Heart left ventricle (tissue), 16 donors: ENCODE measurements at regions not wholly inside any gene's neighbourhood (a gene's known extent, or its start where the extent isn't known, plus 50 kb on each side); places are given as distances from the start of the nearest gene placed in this dataset.

Experiments
- ATAC-seq, 4 donors: fragments of 200-7000 bp; cut with Tn5 transposase; one replicate each; pipeline ENCODE4 v1.9.1; 2020 to 2022; ENCODE audit warnings: moderate library complexity in 4 of 4, mild to moderate bottlenecking in 3 of 4, moderate number of reproducible peaks in 1 of 4
- DNase-seq, 5 donors: peaks; one replicate each; pipeline ENCODE4 v3.0.0-alpha.2; 2020
- H3K27ac ChIP-seq, 12 donors: fragments of 200-600 bp; sonication (generic) in 4 of 12; one replicate each; pipeline versions ENCODE4 v1.5.0 to v1.8.0; 2016 to 2022; ENCODE audit warnings: mild to moderate bottlenecking in 2 of 12
- H3K27me3 ChIP-seq, 9 donors: fragments of 200-600 bp; sonication (generic) in 2 of 9; one replicate each; pipeline versions ENCODE4 v1.5.1 to v1.8.0; 2016 to 2022; ENCODE audit warnings: mild to moderate bottlenecking in 3 of 9
- H3K36me3 ChIP-seq, 9 donors: fragments of 200-600 bp; sonication (generic) in 2 of 9; one replicate each; pipeline versions ENCODE4 v1.5.0 to v1.8.0; 2018 to 2022; ENCODE audit warnings: mild to moderate bottlenecking in 2 of 9
- H3K4me1 ChIP-seq, 12 donors: fragments of 200-600 bp; sonication (generic) in 4 of 12; one replicate each; pipeline versions ENCODE4 v1.5.0 to v1.8.0; 2016 to 2022; ENCODE audit warnings: mild to moderate bottlenecking in 3 of 12
- H3K4me3 ChIP-seq, 12 donors: fragments of 200-600 bp; sonication (generic) in 4 of 12; one replicate each; pipeline versions ENCODE4 v1.5.0 to v1.8.0; 2017 to 2022; ENCODE audit warnings: mild to moderate bottlenecking in 9 of 12, moderate library complexity in 4 of 12
- H3K9me3 ChIP-seq, 12 donors: fragments of 200-600 bp; sonication (generic) in 4 of 12; one replicate each; pipeline versions ENCODE4 v1.5.0 to v1.8.0; 2016 to 2022; ENCODE audit warnings: mild to moderate bottlenecking in 1 of 12
- POLR2A ChIP-seq, 2 donors: fragments of 450-650 bp; IDR thresholded peaks; one replicate each; pipeline ENCODE4 v1.6.1; 2017; ENCODE audit warnings: antibody characterized with exemption in 2 of 2, mild to moderate bottlenecking in 2 of 2, moderate library complexity in 2 of 2
- WGBS, 4 donors: extraction: QIAGEN DNeasy Blood & Tissue Kit in 2 of 4; methylation state at CpG; one replicate each; pipeline versions ENCODE4 v1.1.5 to v1.1.7; 2013 to 2018; 5-methylcytosine and 5-hydroxymethylcytosine counted together
- intact Hi-C, 10 donors: fragments of 100-400 bp; cut with DNase I; formaldehyde crosslinking; loops; one replicate each; pipeline versions ENCODE4 v1.11.1 to v1.14.2; 2022
- TF ChIP-seq, protein P1 (sequence below), 12 donors: fragments of 200-600 bp; sonication (generic) in 4 of 12; IDR thresholded peaks; one replicate each; pipeline versions ENCODE4 v1.5.0 to v1.8.0; 2018 to 2022; ENCODE audit warnings: antibody characterized with exemption in 12 of 12, mild to moderate bottlenecking in 5 of 12
- donor health status: ischemic (EF 13 %, LVEDD 7.1; RV severe dilation, severe dysfunction).
- donor health status: healthy with polysubstance abuse.
- donor health status: DM: no; HTN: yes; CAD: no.
- donor health status: DM: no; HTN: no; CAD: no.
- donor health status: ischemic (EF 25% LVEDD 6.9; RV normal size, moderate dysfunction).
- donor health status: ischemic (EF 25% LVEDD 5.7; RV mildly dilated, moderate dysfunction).
- donor health status: healthy.
- donor health status: DM: yes; HTN: yes; CAD: no.
- donor health status: ischemic (EF 35%, LVEDD 5.7; RV mildly dilated, moderate dysfunction).
- donor health status: nonischemic (EF 11% LVEDD 7.7; RV severe dilation, severe dysfunction).
- donor health status: DM: yes; HTN: yes; CAD: no.
- donor health status: PGD.
- donor health status: ischemic (EF 29% LVEDD 5.4; RV normal size, mild dysfunction).
- donor health status: nonischemic (EF 23%, LVEDD 6.1; RV moderate dilation, normal function).

DNA sequence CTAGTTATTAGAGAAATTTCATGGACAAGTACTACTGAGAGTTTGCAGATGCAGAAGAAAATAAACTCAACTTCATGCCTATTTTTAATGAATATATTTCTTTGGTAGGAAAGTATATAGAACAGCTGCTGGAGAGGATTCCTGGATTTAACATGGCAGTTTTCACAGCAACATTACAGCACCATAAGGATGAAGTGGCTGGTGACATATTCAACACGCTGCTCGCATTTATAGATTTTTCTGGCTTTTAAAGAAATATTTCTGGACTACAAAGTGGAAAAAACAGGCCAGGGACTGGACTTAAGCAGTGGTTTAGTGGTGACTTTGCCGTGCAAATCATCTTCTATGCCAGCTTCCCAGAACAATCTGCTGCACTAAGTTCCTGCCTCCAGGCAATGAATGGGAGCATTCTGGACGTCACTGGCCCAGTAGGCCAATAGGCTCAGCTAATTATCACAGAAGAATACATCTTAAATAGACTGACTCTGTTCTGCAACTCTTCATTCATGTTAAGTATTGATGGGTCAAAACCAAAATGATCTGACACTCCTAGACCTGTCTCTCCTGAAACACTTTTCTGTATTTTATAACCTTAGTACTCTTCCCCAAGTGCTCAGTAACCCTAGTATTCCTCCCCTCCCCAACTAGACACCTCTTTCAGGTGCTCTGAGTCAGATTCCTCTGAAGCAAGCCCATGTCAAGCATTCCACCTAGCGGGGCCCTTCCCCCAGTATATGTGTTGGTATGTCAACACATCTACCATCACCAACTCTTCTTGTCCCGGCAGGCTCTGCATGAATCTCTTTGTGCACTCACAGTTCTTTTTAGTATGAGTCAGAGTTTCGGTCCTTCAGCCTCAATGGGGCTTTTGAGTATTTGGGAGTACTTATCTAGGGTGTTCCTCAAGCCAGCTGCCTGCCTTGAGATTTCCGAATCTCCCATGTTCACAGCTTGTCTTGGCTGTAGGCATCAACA, 625.5 kb downstream of the CHSY3 start:
- no peaks in the 10 kb centered on the region for H3K27me3 ChIP-seq
- 67 to 77% (median 71%) methylated on average over 8 of the region's 8 CpGs for whole genome bisulfite sequencing, 4 donors
- H3K4me1 ChIP-seq: no peaks in the 10 kb centered on the region
- no peak overlapping the region for H3K27ac ChIP-seq
- TF ChIP-seq POLR2A (IDR thresholded peaks at IDR 0.05): no peak
- TF ChIP-seq, protein P1, sequence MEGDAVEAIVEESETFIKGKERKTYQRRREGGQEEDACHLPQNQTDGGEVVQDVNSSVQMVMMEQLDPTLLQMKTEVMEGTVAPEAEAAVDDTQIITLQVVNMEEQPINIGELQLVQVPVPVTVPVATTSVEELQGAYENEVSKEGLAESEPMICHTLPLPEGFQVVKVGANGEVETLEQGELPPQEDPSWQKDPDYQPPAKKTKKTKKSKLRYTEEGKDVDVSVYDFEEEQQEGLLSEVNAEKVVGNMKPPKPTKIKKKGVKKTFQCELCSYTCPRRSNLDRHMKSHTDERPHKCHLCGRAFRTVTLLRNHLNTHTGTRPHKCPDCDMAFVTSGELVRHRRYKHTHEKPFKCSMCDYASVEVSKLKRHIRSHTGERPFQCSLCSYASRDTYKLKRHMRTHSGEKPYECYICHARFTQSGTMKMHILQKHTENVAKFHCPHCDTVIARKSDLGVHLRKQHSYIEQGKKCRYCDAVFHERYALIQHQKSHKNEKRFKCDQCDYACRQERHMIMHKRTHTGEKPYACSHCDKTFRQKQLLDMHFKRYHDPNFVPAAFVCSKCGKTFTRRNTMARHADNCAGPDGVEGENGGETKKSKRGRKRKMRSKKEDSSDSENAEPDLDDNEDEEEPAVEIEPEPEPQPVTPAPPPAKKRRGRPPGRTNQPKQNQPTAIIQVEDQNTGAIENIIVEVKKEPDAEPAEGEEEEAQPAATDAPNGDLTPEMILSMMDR (IDR thresholded peaks at IDR 0.05): no peak
- no peaks in the 10 kb centered on the region for H3K9me3 ChIP-seq
- intact Hi-C loops: no loop called here
- DNase-seq: no peak
- H3K36me3 ChIP-seq: no peaks in the 10 kb centered on the region
- no peak for ATAC-seq
- no peak overlapping the region for H3K4me3 ChIP-seq

DNA sequence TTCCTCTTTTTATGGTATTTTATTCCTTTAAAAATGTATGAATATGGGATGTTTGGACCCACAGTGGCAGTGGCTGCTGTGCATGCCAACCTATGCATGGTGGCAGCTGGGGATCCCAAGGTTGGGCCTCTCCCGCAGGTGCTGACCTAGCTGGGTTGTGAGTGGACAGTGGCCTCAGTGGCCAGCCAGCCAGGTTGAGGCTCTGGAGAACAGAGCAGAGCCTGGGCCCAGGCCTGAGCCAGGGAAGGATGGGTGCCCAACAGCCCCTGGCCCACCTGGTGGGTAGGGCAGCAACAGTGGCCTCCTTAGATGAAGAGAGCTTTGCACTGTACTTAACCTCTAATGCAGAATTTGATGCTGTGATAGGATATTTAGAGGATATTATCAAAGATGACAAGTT, 624.8 kb downstream of the CHSY3 start:
- TF ChIP-seq, protein P1 (IDR thresholded peaks at IDR 0.05): no peak
- no peak for TF ChIP-seq POLR2A (IDR thresholded peaks at IDR 0.05)
- no peak for DNase-seq
- WGBS, 4 donors: 87 to 100% (median 96%) methylated on average over 1 of the region's 1 CpG
- Histone ChIP-seq H3K4me3 (no peak overlapping the region), H3K27me3 (no peaks in the 10 kb centered on the region), H3K36me3 (no peaks in the 10 kb centered on the region), H3K27ac (no peak overlapping the region), H3K4me1 (no peaks in the 10 kb centered on the region), H3K9me3 (no peaks in the 10 kb centered on the region)
- ATAC-seq: no peak
- intact Hi-C loops: no loop called here

DNA sequence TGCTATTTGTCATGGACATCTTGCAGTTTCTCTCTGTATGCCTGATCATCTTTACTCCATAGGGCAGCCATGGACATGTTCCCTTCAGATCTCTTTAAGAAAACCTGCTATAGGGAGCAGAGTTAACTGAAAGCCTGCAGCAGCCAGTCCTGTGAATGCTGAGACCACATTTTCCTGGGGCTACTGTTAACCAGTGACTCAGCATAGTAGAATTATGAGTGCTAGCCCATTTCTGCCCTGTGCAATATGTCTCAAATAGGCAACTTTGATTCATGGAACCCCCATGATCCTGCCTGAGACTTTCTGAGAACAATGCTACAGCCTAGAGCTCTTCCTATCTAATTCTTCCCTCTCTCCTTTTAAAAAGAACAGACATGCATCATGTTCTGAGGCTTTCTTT, 624.2 kb downstream of the CHSY3 start:
- TF ChIP-seq, protein P1 (IDR thresholded peaks at IDR 0.05): no peak
- TF ChIP-seq POLR2A (IDR thresholded peaks at IDR 0.05): no peak
- Histone ChIP-seq H3K9me3 (no peaks in the 10 kb centered on the region), H3K27me3 (no peaks in the 10 kb centered on the region), H3K4me1 (no peaks in the 10 kb centered on the region), H3K4me3 (no peak overlapping the region), H3K27ac (no peak overlapping the region), H3K36me3 (no peaks in the 10 kb centered on the region)
- intact Hi-C loops: no loop called here
- DNase-seq (no peak), ATAC-seq (no peak)

DNA sequence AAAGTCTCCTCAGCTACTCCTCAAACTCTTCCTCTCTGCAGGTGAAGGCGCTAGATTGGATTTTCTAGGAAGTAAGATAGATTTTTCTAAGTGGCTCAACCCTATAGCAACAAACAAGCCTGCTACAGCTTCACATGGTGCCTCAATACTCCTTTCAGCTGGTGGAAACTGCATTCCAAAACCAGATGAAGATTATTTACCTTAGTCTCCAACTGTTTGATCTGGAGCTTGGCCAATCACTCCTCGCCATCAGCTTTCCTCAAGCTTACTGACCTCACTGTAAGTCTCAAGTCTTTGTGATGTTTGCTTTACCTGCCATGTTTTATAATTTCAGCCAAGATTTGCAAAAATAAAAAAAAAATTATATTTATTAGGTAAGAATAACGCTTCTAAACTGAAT, 622.4 kb downstream of the CHSY3 start:
- no peak overlapping the region for H3K4me3 ChIP-seq
- WGBS, 4 donors: 67 to 78% (median 73%) methylated on average over 3 of the region's 3 CpGs
- intact Hi-C loops: no loop called here

More for the DNA sequence above, 622.4 kb downstream of the CHSY3 start:
- no peak overlapping the region for H3K27ac ChIP-seq
- no peaks in the 10 kb centered on the region for H3K27me3 ChIP-seq
- H3K9me3 ChIP-seq: no peaks in the 10 kb centered on the region
- TF ChIP-seq, protein P1 (IDR thresholded peaks at IDR 0.05): no peak
- TF ChIP-seq POLR2A (IDR thresholded peaks at IDR 0.05): no peak
- no peaks in the 10 kb centered on the region for H3K36me3 ChIP-seq
- H3K4me1 ChIP-seq: no peaks in the 10 kb centered on the region
- ATAC-seq: no peak
- DNase-seq: no peak
